CD4-positive, alpha-beta T cell (primary cell): ENCODE measurements at regions not wholly inside any gene's neighbourhood (a gene's known extent, or its start where the extent isn't known, plus 50 kb on each side); places are given as distances from the start of the nearest gene placed in this dataset.
A peak's percentile ranks its signal among the peaks of the same experiment; 100 is the strongest.

ENCODE experiments used
- ATAC-seq: fragments of 200-7000 bp; cut with Tn5 transposase; one replicate; pipeline ENCODE4 v1.10.0; 2022; ENCODE audit warnings: mild to moderate bottlenecking; ENCODE audit not compliant: poor library complexity
- CTCF ChIA-PET: fragments of 350-600 bp; sonication (Branson Sonifier 250); formaldehyde crosslinking; loops from one replicate; lab custom pipeline; 2021; ENCODE audit warnings: antibody characterized with exemption, inconsistent platforms; lab: Charles Lee
- POLR2A ChIA-PET: fragments of 350-600 bp; sonication (Branson Sonifier 250); formaldehyde crosslinking; loops from one replicate; lab custom pipeline; 2021; ENCODE audit warnings: antibody characterized with exemption, inconsistent platforms; lab: Charles Lee
- DNase-seq, 14 experiments: peaks; one replicate each; pipeline ENCODE4 v3.0.0-alpha.2; 2013 to 2020; ENCODE audit warnings: mixed read lengths in 2 of 14
- H3K27ac ChIP-seq, 2 donors: one replicate each; pipeline versions ENCODE4 v1.5.1 to v1.7.0; 2013; ENCODE audit warnings: low read length in 2 of 2, low read depth in 1 of 2, mild to moderate bottlenecking in 1 of 2
- H3K27me3 ChIP-seq, 2 experiments: 1 replicate in 1 of 2; 2 replicates in 1 of 2; pipeline versions ENCODE4 v1.6.1 to v1.7.0; 2013; ENCODE audit warnings: low read length in 2 of 2, control low read depth in 1 of 2, mild to moderate bottlenecking in 1 of 2, moderate library complexity in 1 of 2; ENCODE audit not compliant: insufficient read depth in 2 of 2, control insufficient read depth in 1 of 2
- H3K36me3 ChIP-seq: one replicate; pipeline ENCODE4 v1.6.1; 2013; ENCODE audit warnings: low read length, control low read depth; ENCODE audit not compliant: insufficient read depth
- H3K4me1 ChIP-seq: one replicate; pipeline ENCODE4 v1.6.1; 2013; ENCODE audit warnings: low read length, control low read depth; ENCODE audit not compliant: insufficient read depth
- H3K4me3 ChIP-seq: one replicate; pipeline ENCODE4 v1.5.1; 2013; ENCODE audit warnings: mild to moderate bottlenecking, low read length, moderate library complexity
- H3K9me3 ChIP-seq, 2 experiments: 1 replicate in 1 of 2; 2 replicates in 1 of 2; pipeline versions ENCODE4 v1.6.1 to v1.7.0; 2013; ENCODE audit warnings: low read length in 2 of 2, mild to moderate bottlenecking in 2 of 2, control low read depth in 1 of 2, moderate library complexity in 1 of 2; ENCODE audit not compliant: control insufficient read depth in 1 of 2, insufficient read depth in 1 of 2
- H3K27ac Mint-ChIP-seq: one replicate; pipeline ENCODE4 v1.8.0; 2020; ENCODE audit warnings: mixed read lengths
- H3K27me3 Mint-ChIP-seq: one replicate; pipeline ENCODE4 v1.8.0; 2021; ENCODE audit warnings: mixed read lengths
- H3K36me3 Mint-ChIP-seq: one replicate; pipeline ENCODE4 v1.8.0; 2021; ENCODE audit warnings: low read depth, mixed read lengths
- H3K4me1 Mint-ChIP-seq: one replicate; pipeline ENCODE4 v1.8.0; 2021; ENCODE audit warnings: low read depth, mixed read lengths
- H3K4me3 Mint-ChIP-seq: one replicate; pipeline ENCODE4 v1.8.0; 2020; ENCODE audit warnings: mild to moderate bottlenecking, mixed read lengths
- H3K9me3 Mint-ChIP-seq: one replicate; pipeline ENCODE4 v1.8.0; 2020; ENCODE audit warnings: mixed read lengths
- intact Hi-C, 2 experiments: fragments of 100-400 bp; cut with DNase I in 1 of 2; cut with micrococcal nuclease in 1 of 2; formaldehyde crosslinking; loops; one replicate each; pipeline versions ENCODE4 v1.15.1 to v1.9.0; 2023 to 2025; cut with DNase I, micrococcal nuclease
- TF ChIP-seq, protein P1 (sequence below): fragments of 200-600 bp; IDR thresholded peaks from one replicate; pipeline ENCODE4 v1.8.0; 2022; ENCODE audit warnings: antibody characterized with exemption, mild to moderate bottlenecking

- no peak overlapping the region for H3K27ac Mint-ChIP-seq
- H3K27ac ChIP-seq, result no peak overlapping the region
- ATAC-seq (no peak), DNase-seq (no peak)
- POLR2A ChIA-PET, result no interaction called here
- CTCF ChIA-PET, result interaction anchor here (1.0 kb wide), 1 partner anchor 90 kb away, joined by 3 read pairs; no protein-coding TSS in a partner anchor
- no peaks in the 10 kb centered on the region for H3K36me3 ChIP-seq
- H3K9me3 ChIP-seq, result no peaks in the 10 kb centered on the region
- H3K27me3 Mint-ChIP-seq, result no peaks in the 10 kb centered on the region
- no peak overlapping the region for H3K4me3 ChIP-seq
- TF ChIP-seq, protein P1, sequence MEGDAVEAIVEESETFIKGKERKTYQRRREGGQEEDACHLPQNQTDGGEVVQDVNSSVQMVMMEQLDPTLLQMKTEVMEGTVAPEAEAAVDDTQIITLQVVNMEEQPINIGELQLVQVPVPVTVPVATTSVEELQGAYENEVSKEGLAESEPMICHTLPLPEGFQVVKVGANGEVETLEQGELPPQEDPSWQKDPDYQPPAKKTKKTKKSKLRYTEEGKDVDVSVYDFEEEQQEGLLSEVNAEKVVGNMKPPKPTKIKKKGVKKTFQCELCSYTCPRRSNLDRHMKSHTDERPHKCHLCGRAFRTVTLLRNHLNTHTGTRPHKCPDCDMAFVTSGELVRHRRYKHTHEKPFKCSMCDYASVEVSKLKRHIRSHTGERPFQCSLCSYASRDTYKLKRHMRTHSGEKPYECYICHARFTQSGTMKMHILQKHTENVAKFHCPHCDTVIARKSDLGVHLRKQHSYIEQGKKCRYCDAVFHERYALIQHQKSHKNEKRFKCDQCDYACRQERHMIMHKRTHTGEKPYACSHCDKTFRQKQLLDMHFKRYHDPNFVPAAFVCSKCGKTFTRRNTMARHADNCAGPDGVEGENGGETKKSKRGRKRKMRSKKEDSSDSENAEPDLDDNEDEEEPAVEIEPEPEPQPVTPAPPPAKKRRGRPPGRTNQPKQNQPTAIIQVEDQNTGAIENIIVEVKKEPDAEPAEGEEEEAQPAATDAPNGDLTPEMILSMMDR, result no peak
- H3K36me3 Mint-ChIP-seq, result no peaks in the 10 kb centered on the region
- no peaks in the 10 kb centered on the region for H3K27me3 ChIP-seq
- no peak overlapping the region for H3K4me3 Mint-ChIP-seq
- intact Hi-C loops, result no loop called here
- H3K4me1 Mint-ChIP-seq, result peaks cover 6% of the 10 kb centered on the region
- peaks cover 2% of the 10 kb centered on the region for H3K4me1 ChIP-seq
- H3K9me3 Mint-ChIP-seq, result no peaks in the 10 kb centered on the region
Measured at GRCh38 chr11:76298255-76298654, 82.7 kb downstream of the THAP12 start.

DNA sequence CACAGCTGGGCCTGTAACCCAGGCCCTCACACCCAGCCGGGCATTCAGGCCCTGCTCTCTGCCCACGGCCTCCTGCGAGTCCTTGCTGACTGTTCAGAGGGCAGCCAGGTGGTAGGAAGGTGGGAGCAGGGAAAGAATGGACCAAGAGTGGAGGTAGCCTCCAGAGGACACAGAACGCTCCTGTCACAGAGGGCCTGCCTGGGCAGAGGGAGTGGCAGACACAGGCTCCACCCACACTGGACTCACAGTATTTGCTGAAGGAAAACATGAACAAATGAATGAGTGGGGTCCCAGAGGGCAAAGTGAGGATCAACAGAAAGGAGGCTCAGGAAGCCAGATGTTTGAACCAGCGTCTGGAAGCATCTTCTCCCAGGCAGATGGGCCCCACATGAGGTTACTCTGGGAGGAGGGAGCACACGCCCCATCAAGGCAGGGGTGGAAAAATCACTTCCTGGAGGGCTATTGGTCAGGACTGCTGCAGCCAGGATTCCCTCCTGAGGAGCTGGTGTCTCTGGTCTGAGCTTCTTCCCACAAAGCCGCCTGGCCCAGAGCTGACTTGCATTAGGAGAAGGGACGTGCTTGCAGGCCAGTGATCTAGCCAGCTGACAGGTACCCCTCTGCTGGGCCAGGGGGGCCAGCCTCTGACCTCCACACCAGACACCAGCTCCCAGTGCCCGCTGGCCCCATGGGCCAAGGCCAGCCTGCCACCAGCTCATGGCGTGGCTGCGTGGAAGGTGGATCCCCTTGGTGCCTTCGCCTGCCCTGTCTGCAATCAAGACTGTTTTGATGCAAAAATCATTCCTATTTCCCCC lies 84.0 kb downstream of the THAP12 start:
- ChIA-PET CTCF (no interaction called here), POLR2A (no interaction called here)
- TF ChIP-seq, protein P1, result no peak
- H3K9me3 Mint-ChIP-seq, result no peaks in the 10 kb centered on the region
- H3K27ac Mint-ChIP-seq, result no peak overlapping the region
- ATAC-seq (no peak), DNase-seq (no peak)
- H3K36me3 Mint-ChIP-seq, result no peaks in the 10 kb centered on the region
- Histone ChIP-seq H3K4me3 (no peak overlapping the region), H3K9me3 (peaks cover 0 to 6% of the 10 kb centered on the region in 2 experiments), H3K36me3 (no peaks in the 10 kb centered on the region), H3K27me3 (no peaks in the 10 kb centered on the region), H3K27ac (no peak overlapping the region), H3K4me1 (peaks cover 12% of the 10 kb centered on the region)
- H3K4me1 Mint-ChIP-seq, result peaks cover 14% of the 10 kb centered on the region
- H3K4me3 Mint-ChIP-seq, result no peak overlapping the region
- H3K27me3 Mint-ChIP-seq, result no peaks in the 10 kb centered on the region
- intact Hi-C loops, result no loop called here

GRCh38 chr11:76293189-76293631 lies 86.9 kb upstream of the WNT11 start:
- Mint-ChIP-seq H3K4me1 (peaks cover 32% of the 10 kb centered on the region), H3K27ac (peak overlapping the region; percentile 14), H3K27me3 (no peaks in the 10 kb centered on the region), H3K36me3 (no peaks in the 10 kb centered on the region), H3K4me3 (no peak overlapping the region), H3K9me3 (no peaks in the 10 kb centered on the region)
- DNase-seq (peak in 1 of 14 experiments; percentile 4), ATAC-seq (no peak)
- Histone ChIP-seq H3K9me3 (peaks cover 0 to 11% of the 10 kb centered on the region in 2 experiments), H3K27ac (no peak overlapping the region), H3K27me3 (no peaks in the 10 kb centered on the region), H3K4me1 (peaks cover 23% of the 10 kb centered on the region), H3K4me3 (no peak overlapping the region), H3K36me3 (no peaks in the 10 kb centered on the region)
- intact Hi-C loops, result no loop called here
- TF ChIP-seq, protein P1, result no peak
- CTCF ChIA-PET, result interaction anchor here (0.6 kb wide), 1 partner anchor 407 kb away, joined by 3 read pairs; no protein-coding TSS in a partner anchor
- POLR2A ChIA-PET, result no interaction called here
